A673 (cell line): ENCODE measurements at regions not wholly inside any gene's neighbourhood (a gene's known extent, or its start where the extent isn't known, plus 50 kb on each side); places are given as distances from the start of the nearest gene placed in this dataset.

Experiments used
- BruUV-seq: library from RNA; stranded (reverse); fragments of 400-500 nt; replicated peaks from 2 replicates; lab custom pipeline; 2021; lab: Mats Ljungman, UMichigan
- CTCF ChIA-PET: fragments of 300-600 bp; sonication (Branson Sonifier 250); formaldehyde crosslinking; loops from one replicate; lab custom pipeline; 2022; ENCODE audit warnings: antibody characterized with exemption; lab: Charles Lee
- POLR2A ChIA-PET: fragments of 300-600 bp; sonication (Branson Sonifier 250); formaldehyde crosslinking; loops from one replicate; lab custom pipeline; 2022; ENCODE audit warnings: antibody characterized with exemption; ENCODE audit not compliant: low non-redundant PET; lab: Charles Lee
- DNase-seq: peaks from one replicate; pipeline ENCODE4 v3.0.0-alpha.2; 2015; ENCODE audit warnings: low spot score
- H3K27ac ChIP-seq: fragments of 200-600 bp; sonication (generic); 2 replicates; pipeline ENCODE4 v1.5.1; 2016; ENCODE audit warnings: mixed run types, low read depth, mild to moderate bottlenecking, mixed read lengths, antibody characterized with exemption, low read length; ENCODE audit not compliant: poor library complexity, severe bottlenecking
- H3K27me3 ChIP-seq: fragments of 200-600 bp; sonication (generic); replicated peaks from 2 replicates; pipeline ENCODE4 v1.6.1; 2017; ENCODE audit warnings: mixed run types, low read depth, mild to moderate bottlenecking, mixed read lengths, antibody characterized with exemption, low read length; ENCODE audit not compliant: insufficient read depth, poor library complexity
- H3K36me3 ChIP-seq: fragments of 200-600 bp; sonication (generic); 2 replicates; pipeline ENCODE4 v1.6.1; 2016; ENCODE audit warnings: mixed run types, mild to moderate bottlenecking, mixed read lengths, antibody characterized with exemption, low read length; ENCODE audit not compliant: insufficient read depth, poor library complexity, severe bottlenecking
- H3K4me1 ChIP-seq: fragments of 200-600 bp; sonication (generic); 2 replicates; pipeline ENCODE4 v1.6.1; 2017; ENCODE audit warnings: mixed run types, mild to moderate bottlenecking, mixed read lengths, antibody characterized with exemption, low read length; ENCODE audit not compliant: insufficient read depth, poor library complexity, severe bottlenecking
- H3K4me3 ChIP-seq: fragments of 200-600 bp; sonication (generic); 2 replicates; pipeline ENCODE4 v1.5.1; 2016; ENCODE audit warnings: low read depth, mixed run types, mild to moderate bottlenecking, mixed read lengths, low read length; ENCODE audit not compliant: poor library complexity, severe bottlenecking
- H3K9me3 ChIP-seq: fragments of 200-600 bp; sonication (generic); 2 replicates; pipeline ENCODE4 v1.6.1; 2016; ENCODE audit warnings: mixed run types, low read depth, mild to moderate bottlenecking, mixed read lengths, antibody characterized with exemption, low read length; ENCODE audit not compliant: poor library complexity, severe bottlenecking
- CTCF ChIP-seq: fragments of 300-800, 200-600 bp; sonication (generic); conservative IDR thresholded peaks from 2 replicates; pipeline ENCODE4 v1.5.1; 2017; ENCODE audit warnings: low read depth, mild to moderate bottlenecking, antibody characterized with exemption, low read length, moderate library complexity, mixed read lengths
- EZH2 ChIP-seq: fragments of 200-600 bp; sonication (generic); IDR thresholded peaks from 2 replicates; pipeline ENCODE4 v1.6.1; 2017; ENCODE audit warnings: borderline replicate concordance, low read depth, mild to moderate bottlenecking, mixed read lengths, antibody characterized with exemption, low read length; ENCODE audit not compliant: poor library complexity, severe bottlenecking
- intact Hi-C: fragments of 100-400 bp; cut with micrococcal nuclease; formaldehyde crosslinking; loops from one replicate; pipeline ENCODE4 v1.10.0; 2022; ENCODE audit not compliant: unreplicated experiment

GRCh38 chr3:113051787-113052186, 61.0 kb downstream of the GTPBP8 start:
- Histone ChIP-seq H3K4me3 (no peak overlapping the region), H3K27ac (no peak overlapping the region), H3K4me1 (peaks cover 22% of the 10 kb centered on the region), H3K9me3 (no peaks in the 10 kb centered on the region), H3K27me3 (peaks cover 15% of the 10 kb centered on the region), H3K36me3 (no peaks in the 10 kb centered on the region)
- ChIA-PET POLR2A (no interaction called here), CTCF (no interaction called here)
- no peak for DNase-seq
- no peak for TF ChIP-seq EZH2
- no peak for TF ChIP-seq CTCF
- BruUV-seq = no TSS peak
- intact Hi-C loops = loop anchor here (1.0 to 2.0 kb wide), 3 partner anchors 237 to 575 kb away; no protein-coding TSS in a partner anchor

GRCh38 chr3:113053169-113053568, 62.4 kb downstream of the GTPBP8 start:
- no peak for TF ChIP-seq CTCF
- no peak for TF ChIP-seq EZH2
- no TSS peak for BruUV-seq
- H3K27me3 ChIP-seq = peaks cover 15% of the 10 kb centered on the region
- DNase-seq = peak; percentile 65
- intact Hi-C loops = no loop called here
- ChIA-PET POLR2A (no interaction called here), CTCF (interaction anchor here (1.1 kb wide), 1 partner anchor 235 kb away, joined by 5 read pairs; no protein-coding TSS in a partner anchor)
- peaks cover 22% of the 10 kb centered on the region for H3K4me1 ChIP-seq
- H3K4me3 ChIP-seq = no peak overlapping the region
- no peaks in the 10 kb centered on the region for H3K36me3 ChIP-seq
- no peaks in the 10 kb centered on the region for H3K9me3 ChIP-seq
- no peak overlapping the region for H3K27ac ChIP-seq

GRCh38 chr3:113054552-113054951, 63.8 kb downstream of the GTPBP8 start:
- no peaks in the 10 kb centered on the region for H3K9me3 ChIP-seq
- DNase-seq = no peak
- ChIA-PET POLR2A (no interaction called here), CTCF (no interaction called here)
- intact Hi-C loops = no loop called here
- H3K27ac ChIP-seq = no peak overlapping the region
- peaks cover 15% of the 10 kb centered on the region for H3K27me3 ChIP-seq
- H3K36me3 ChIP-seq = no peaks in the 10 kb centered on the region
- TF ChIP-seq CTCF (no peak), EZH2 (no peak)
- no peak overlapping the region for H3K4me3 ChIP-seq
- peaks cover 22% of the 10 kb centered on the region for H3K4me1 ChIP-seq
- no TSS peak for BruUV-seq
